ENCODE measurements at regions not wholly inside any gene's neighbourhood (a gene's known extent, or its start where the extent isn't known, plus 50 kb on each side); places are given as distances from the start of the nearest gene placed in this dataset.

DNA sequence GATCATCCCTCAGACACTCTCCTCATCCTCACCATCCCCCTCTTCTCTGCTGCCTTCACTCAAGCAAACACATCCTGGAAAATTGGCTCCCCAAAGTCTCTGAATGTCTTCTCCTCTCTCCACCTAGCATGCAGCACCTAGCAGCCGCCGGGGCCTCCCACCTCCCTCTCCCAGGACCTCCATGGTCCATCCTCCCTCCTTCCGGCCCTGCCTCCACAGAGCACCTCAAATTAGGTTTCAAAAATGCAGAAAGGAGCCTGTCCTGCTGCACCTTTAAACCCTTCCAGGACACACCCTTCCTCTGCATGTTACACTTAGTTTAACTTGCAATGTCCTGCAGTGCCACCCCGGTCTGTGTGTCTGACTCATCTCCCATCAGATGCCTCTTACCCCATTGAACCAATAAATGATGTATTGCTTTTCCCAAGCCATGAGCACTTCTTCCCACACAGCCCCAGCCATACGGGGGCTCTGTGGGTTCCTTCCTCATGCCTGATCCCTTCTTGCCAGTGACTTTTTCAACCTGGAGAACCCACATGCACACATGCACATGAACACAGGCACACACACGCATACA lies 582.5 kb upstream of the MGMT start:
- no peak overlapping the region for H3K4me3 Mint-ChIP-seq
- peaks cover 7% of the 10 kb centered on the region for H3K36me3 Mint-ChIP-seq (ENCODE audit: low read depth)
- no peak for DNase-seq

DNA sequence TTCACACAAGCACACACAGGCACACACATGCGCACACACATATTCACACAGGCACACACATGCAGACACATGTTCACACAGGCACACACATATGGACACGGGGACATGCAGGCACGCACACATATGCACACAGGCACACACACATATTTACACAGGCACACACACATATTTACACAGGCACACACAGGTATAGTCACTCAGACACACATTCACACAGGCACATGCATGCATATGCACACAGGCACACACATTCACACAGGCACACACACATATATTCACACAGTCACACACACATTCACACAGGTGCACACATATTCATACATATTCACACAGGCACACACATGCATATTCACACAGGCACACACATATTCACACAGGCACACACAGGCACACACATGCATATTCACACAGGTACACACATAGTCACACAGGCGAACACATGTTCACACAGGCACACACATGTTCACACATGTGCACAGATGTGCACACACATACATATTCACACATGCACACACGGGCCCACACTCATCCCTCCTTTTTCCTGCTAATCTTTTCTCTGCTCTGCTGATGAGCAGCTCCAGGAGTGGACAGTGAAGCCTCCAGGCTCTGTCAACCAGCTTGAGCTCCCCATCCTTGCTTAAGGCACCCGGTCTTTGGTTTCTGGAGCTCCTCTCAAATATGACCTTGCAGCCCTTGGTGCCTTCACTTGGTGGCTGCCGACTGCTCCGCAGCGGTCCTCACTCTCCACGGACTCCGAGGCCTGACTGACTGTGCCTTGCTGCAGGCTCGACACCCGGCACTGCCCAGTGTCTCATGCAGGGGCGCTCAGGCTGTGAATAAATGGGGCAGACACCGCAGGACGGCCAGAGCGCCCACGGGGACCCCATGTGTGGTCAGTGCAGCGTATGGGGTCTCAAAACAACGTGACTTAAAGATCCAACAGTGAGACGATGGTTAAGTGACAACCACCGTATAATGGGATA lies 581.2 kb upstream of the MGMT start:
- TF ChIP-seq, protein P1, sequence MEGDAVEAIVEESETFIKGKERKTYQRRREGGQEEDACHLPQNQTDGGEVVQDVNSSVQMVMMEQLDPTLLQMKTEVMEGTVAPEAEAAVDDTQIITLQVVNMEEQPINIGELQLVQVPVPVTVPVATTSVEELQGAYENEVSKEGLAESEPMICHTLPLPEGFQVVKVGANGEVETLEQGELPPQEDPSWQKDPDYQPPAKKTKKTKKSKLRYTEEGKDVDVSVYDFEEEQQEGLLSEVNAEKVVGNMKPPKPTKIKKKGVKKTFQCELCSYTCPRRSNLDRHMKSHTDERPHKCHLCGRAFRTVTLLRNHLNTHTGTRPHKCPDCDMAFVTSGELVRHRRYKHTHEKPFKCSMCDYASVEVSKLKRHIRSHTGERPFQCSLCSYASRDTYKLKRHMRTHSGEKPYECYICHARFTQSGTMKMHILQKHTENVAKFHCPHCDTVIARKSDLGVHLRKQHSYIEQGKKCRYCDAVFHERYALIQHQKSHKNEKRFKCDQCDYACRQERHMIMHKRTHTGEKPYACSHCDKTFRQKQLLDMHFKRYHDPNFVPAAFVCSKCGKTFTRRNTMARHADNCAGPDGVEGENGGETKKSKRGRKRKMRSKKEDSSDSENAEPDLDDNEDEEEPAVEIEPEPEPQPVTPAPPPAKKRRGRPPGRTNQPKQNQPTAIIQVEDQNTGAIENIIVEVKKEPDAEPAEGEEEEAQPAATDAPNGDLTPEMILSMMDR (IDR thresholded peaks at IDR 0.05), result no peak
- Mint-ChIP-seq H3K4me1 (no peaks in the 10 kb centered on the region), H3K9me3 (peaks cover 24% of the 10 kb centered on the region), H3K4me3 (no peak overlapping the region), H3K36me3 (ENCODE audit: low read depth) (peaks cover 7% of the 10 kb centered on the region), H3K27ac (no peak overlapping the region), H3K27me3 (ENCODE audit: low read depth, poor library complexity) (no peaks in the 10 kb centered on the region)
- DNase-seq, result no peak

More for the DNA sequence above, 582.5 kb upstream of the MGMT start:
- Mint-ChIP-seq H3K27me3 (ENCODE audit: low read depth, poor library complexity) (peaks cover 7% of the 10 kb centered on the region), H3K4me1 (no peaks in the 10 kb centered on the region), H3K9me3 (peaks cover 18% of the 10 kb centered on the region), H3K27ac (no peak overlapping the region)
- TF ChIP-seq, protein P1 (IDR thresholded peaks at IDR 0.05), result no peak

DNA sequence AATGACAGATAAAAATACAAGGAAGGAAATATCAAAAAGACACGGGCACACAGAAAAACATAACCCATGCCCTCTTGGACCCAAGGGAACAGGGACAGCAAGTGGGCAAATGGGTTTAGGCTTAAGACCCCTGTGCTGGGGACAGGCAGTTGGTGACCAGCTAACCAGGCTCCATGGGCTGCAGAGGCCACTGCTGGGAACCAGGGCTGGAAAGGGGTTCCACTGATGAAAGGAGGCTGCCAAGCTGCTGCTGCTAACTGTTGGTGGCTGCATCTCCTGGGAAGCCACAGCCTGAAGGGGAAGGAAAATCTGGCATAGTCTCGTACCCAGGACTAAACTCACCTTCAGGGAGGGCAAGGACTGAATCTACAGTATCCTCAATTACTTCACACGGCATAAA lies 579.2 kb upstream of the MGMT start:
- no peak for DNase-seq
- H3K4me3 Mint-ChIP-seq, result no peak overlapping the region
- TF ChIP-seq, protein P1 (IDR thresholded peaks at IDR 0.05), result no peak
- peaks cover 7% of the 10 kb centered on the region for H3K36me3 Mint-ChIP-seq (ENCODE audit: low read depth)
- no peak overlapping the region for H3K27ac Mint-ChIP-seq
- peaks cover 3% of the 10 kb centered on the region for H3K27me3 Mint-ChIP-seq (ENCODE audit: low read depth, poor library complexity)
- H3K9me3 Mint-ChIP-seq, result peaks cover 25% of the 10 kb centered on the region
- H3K4me1 Mint-ChIP-seq, result no peaks in the 10 kb centered on the region

DNA sequence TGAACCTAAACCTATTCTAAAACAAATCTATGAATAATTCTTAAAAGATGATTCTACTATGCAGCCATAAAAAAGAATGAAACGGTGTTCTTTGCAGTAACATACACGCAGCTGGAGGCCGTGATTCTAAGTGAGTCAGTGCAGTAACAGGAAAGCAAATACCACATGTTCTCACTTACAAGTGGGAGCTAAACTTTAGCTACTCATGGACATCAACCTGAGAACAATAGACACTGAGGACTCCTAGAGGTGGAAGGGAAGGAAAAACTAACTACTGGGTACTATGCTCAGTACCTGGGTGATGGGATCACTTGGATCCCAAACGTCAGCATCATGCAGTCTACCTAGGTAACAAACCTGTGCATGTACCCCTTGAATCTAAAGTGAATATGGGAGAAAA lies 575.0 kb upstream of the MGMT start:
- Mint-ChIP-seq H3K36me3 (ENCODE audit: low read depth) (peaks cover 7% of the 10 kb centered on the region), H3K4me3 (no peak overlapping the region), H3K4me1 (no peaks in the 10 kb centered on the region), H3K27me3 (ENCODE audit: low read depth, poor library complexity) (peaks cover 3% of the 10 kb centered on the region), H3K27ac (no peak overlapping the region), H3K9me3 (peaks cover 25% of the 10 kb centered on the region)
- TF ChIP-seq, protein P1 (IDR thresholded peaks at IDR 0.05), result no peak
- no peak for DNase-seq

DNA sequence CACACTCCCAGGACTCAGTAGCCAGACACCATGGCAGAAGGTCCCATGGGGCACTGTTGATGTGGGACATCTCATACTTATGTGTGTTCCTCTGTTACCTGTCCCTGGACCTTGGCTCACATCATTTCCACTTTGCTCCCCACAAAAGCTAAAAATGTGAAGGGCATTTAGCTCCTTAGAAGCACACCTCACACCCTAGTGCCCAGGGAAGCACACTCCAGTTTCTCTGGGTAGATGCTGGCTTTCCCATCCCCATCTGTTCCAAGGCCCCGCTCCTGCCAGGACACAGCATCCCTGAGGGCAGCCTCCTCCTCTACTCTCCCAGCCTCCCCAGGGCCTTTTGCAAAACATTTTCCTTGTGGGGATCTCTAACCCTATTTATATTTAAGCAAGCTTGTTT lies 572.4 kb upstream of the MGMT start:
- Mint-ChIP-seq H3K4me1 (no peaks in the 10 kb centered on the region), H3K36me3 (ENCODE audit: low read depth) (no peaks in the 10 kb centered on the region), H3K9me3 (peaks cover 9% of the 10 kb centered on the region), H3K27me3 (ENCODE audit: low read depth, poor library complexity) (peaks cover 7% of the 10 kb centered on the region), H3K4me3 (no peak overlapping the region), H3K27ac (no peak overlapping the region)
- TF ChIP-seq, protein P1 (IDR thresholded peaks at IDR 0.05), result no peak
- no peak for DNase-seq
